Breast epithelium (tissue), 3 donors: ENCODE measurements at regions not wholly inside any gene's neighbourhood (a gene's known extent, or its start where the extent isn't known, plus 50 kb on each side); places are given as distances from the start of the nearest gene placed in this dataset.

Experiments
- CTCF ChIP-seq, 3 donors: fragments of 450-650 bp; IDR thresholded peaks; one replicate each; pipeline ENCODE4 v1.5.1; 2016 to 2017; ENCODE audit warnings: antibody characterized with exemption in 3 of 3, mild to moderate bottlenecking in 3 of 3, moderate library complexity in 3 of 3
- POLR2A ChIP-seq: fragments of 450-650 bp; IDR thresholded peaks from one replicate; pipeline ENCODE4 v1.6.1; 2016; ENCODE audit warnings: antibody characterized with exemption, mild to moderate bottlenecking, moderate library complexity

- TF ChIP-seq POLR2A, result no peak
- no peak for TF ChIP-seq CTCF (IDR thresholded peaks at IDR 0.05)
These were observed 95.3 kb upstream of the FOXN2 start for GRCh38 chr2:48219234-48219554.
